H9 (cell line): ENCODE measurements at regions not wholly inside any gene's neighbourhood (a gene's known extent, or its start where the extent isn't known, plus 50 kb on each side); places are given as distances from the start of the nearest gene placed in this dataset.

Experiments used
- DNase-seq: peaks from one replicate; pipeline ENCODE4 v3.0.0-alpha.2; 2017
- H2AFZ ChIP-seq: one replicate; pipeline ENCODE4 v1.6.1; 2013; ENCODE audit warnings: mild to moderate bottlenecking, low read length, control low read depth, moderate library complexity
- H2AK5ac ChIP-seq: 2 replicates; pipeline ENCODE4 v1.6.1; 2013; ENCODE audit warnings: low read length, control low read depth, mixed read lengths; ENCODE audit not compliant: insufficient read length
- H2BK120ac ChIP-seq: one replicate; pipeline ENCODE4 v1.6.1; 2013; ENCODE audit warnings: low read depth, mild to moderate bottlenecking, low read length, control low read depth, inconsistent platforms; ENCODE audit not compliant: poor library complexity, severe bottlenecking
- H2BK12ac ChIP-seq: 2 replicates; pipeline ENCODE4 v1.6.1; 2013; ENCODE audit warnings: low read length, control low read depth, mixed read lengths, low read depth; ENCODE audit not compliant: insufficient read length
- H2BK15ac ChIP-seq: 2 replicates; pipeline ENCODE4 v1.6.1; 2013; ENCODE audit warnings: low read depth, low read length, control low read depth
- H2BK20ac ChIP-seq: one replicate; pipeline ENCODE4 v1.6.1; 2013; ENCODE audit warnings: low read depth, mild to moderate bottlenecking, low read length, control low read depth, inconsistent platforms; ENCODE audit not compliant: poor library complexity, severe bottlenecking
- H2BK5ac ChIP-seq: 2 replicates; pipeline ENCODE4 v1.6.1; 2013; ENCODE audit warnings: low read length, control low read depth, mixed read lengths; ENCODE audit not compliant: insufficient read length
- H3K14ac ChIP-seq: 2 replicates; pipeline ENCODE4 v1.6.1; 2013; ENCODE audit warnings: low read length, control low read depth; ENCODE audit not compliant: insufficient read depth
- H3K18ac ChIP-seq: 2 replicates; pipeline ENCODE4 v1.6.1; 2013; ENCODE audit warnings: low read depth, mild to moderate bottlenecking, mixed read lengths, low read length, control low read depth; ENCODE audit not compliant: insufficient read length
- H3K23ac ChIP-seq: 2 replicates; pipeline ENCODE4 v1.6.1; 2013; ENCODE audit warnings: low read length, control low read depth, mixed read lengths, low read depth; ENCODE audit not compliant: insufficient read length
- H3K23me2 ChIP-seq: 2 replicates; pipeline ENCODE4 v1.6.1; 2013; ENCODE audit warnings: low read depth, mild to moderate bottlenecking, mixed read lengths, low read length, control low read depth; ENCODE audit not compliant: insufficient read length, poor library complexity, severe bottlenecking
- H3K27ac ChIP-seq: 2 replicates; pipeline ENCODE4 v1.5.1; 2013; ENCODE audit warnings: low read length, control low read depth, mixed read lengths, low read depth; ENCODE audit not compliant: insufficient read length
- H3K27me3 ChIP-seq: 2 replicates; pipeline ENCODE4 v1.6.1; 2013; ENCODE audit warnings: low read length, control low read depth, inconsistent platforms; ENCODE audit not compliant: insufficient read depth
- H3K4ac ChIP-seq: 2 replicates; pipeline ENCODE4 v1.6.1; 2013; ENCODE audit warnings: low read depth, mild to moderate bottlenecking, control low read depth, inconsistent platforms, low read length, moderate library complexity
- H3K4me1 ChIP-seq: 2 replicates; pipeline ENCODE4 v1.6.1; 2013; ENCODE audit warnings: low read length, control low read depth, inconsistent platforms; ENCODE audit not compliant: insufficient read depth
- H3K4me2 ChIP-seq: 2 replicates; pipeline ENCODE4 v1.6.1; 2013; ENCODE audit warnings: low read length, control low read depth, mixed read lengths; ENCODE audit not compliant: insufficient read length, insufficient read depth
- H3K56ac ChIP-seq: 2 replicates; pipeline ENCODE4 v1.6.1; 2013; ENCODE audit warnings: low read depth, mild to moderate bottlenecking, mixed read lengths, low read length, control low read depth; ENCODE audit not compliant: insufficient read length
- H3K79me1 ChIP-seq: 2 replicates; pipeline ENCODE4 v1.6.1; 2013; ENCODE audit warnings: low read depth, mild to moderate bottlenecking, moderate library complexity, low read length, control low read depth, inconsistent platforms; ENCODE audit not compliant: insufficient read depth, poor library complexity, severe bottlenecking
- H3K79me2 ChIP-seq: 2 replicates; pipeline ENCODE4 v1.6.1; 2013; ENCODE audit warnings: low read length, control low read depth, inconsistent platforms; ENCODE audit not compliant: insufficient read depth
- H3K9ac ChIP-seq: 2 replicates; pipeline ENCODE4 v1.6.1; 2013; ENCODE audit warnings: low read length, control low read depth, mixed read lengths; ENCODE audit not compliant: insufficient read length; ENCODE audit errors: extremely low read depth
- H3K9me3 ChIP-seq: one replicate; pipeline ENCODE4 v1.6.1; 2013; ENCODE audit warnings: low read depth, low read length, inconsistent platforms; ENCODE audit not compliant: control insufficient read depth
- H3T11ph ChIP-seq: one replicate; pipeline ENCODE4 v1.6.1; 2013; ENCODE audit warnings: mild to moderate bottlenecking, low read length, control low read depth, inconsistent platforms
- H4K20me1 ChIP-seq: one replicate; pipeline ENCODE4 v1.6.1; 2013; ENCODE audit not compliant: control insufficient read depth, insufficient read length, insufficient read depth
- H4K5ac ChIP-seq: 2 replicates; pipeline ENCODE4 v1.6.1; 2013; ENCODE audit warnings: low read depth, mild to moderate bottlenecking, mixed read lengths, low read length, control low read depth; ENCODE audit not compliant: insufficient read length
- H4K8ac ChIP-seq: replicated peaks from 2 replicates; pipeline ENCODE4 v1.6.1; 2013; ENCODE audit warnings: low read length, control low read depth, mixed read lengths, low read depth; ENCODE audit not compliant: insufficient read length
- H4K91ac ChIP-seq: 2 replicates; pipeline ENCODE4 v1.6.1; 2013; ENCODE audit warnings: low read depth, mild to moderate bottlenecking, moderate library complexity, mixed read lengths, low read length, control low read depth; ENCODE audit not compliant: insufficient read length
- H3K27ac Mint-ChIP-seq, 3 experiments: 2 replicates in 2 of 3; 3 replicates in 1 of 3; pipeline ENCODE4 v1.8.0; 2020 to 2021; ENCODE audit warnings: mixed read lengths in 3 of 3, mild to moderate bottlenecking in 1 of 3, moderate library complexity in 1 of 3
- H3K27me3 Mint-ChIP-seq: 2 replicates; pipeline ENCODE4 v1.8.0; 2021; ENCODE audit warnings: low read depth, mild to moderate bottlenecking, moderate library complexity, mixed read lengths
- H3K36me3 Mint-ChIP-seq, 3 experiments: 2 replicates in 2 of 3; 3 replicates in 1 of 3; pipeline ENCODE4 v1.8.0; 2020 to 2021; ENCODE audit warnings: low read depth in 3 of 3, mixed read lengths in 3 of 3; ENCODE audit not compliant: insufficient read depth in 1 of 3
- H3K4me1 Mint-ChIP-seq, 2 experiments: 2 replicates each; pipeline ENCODE4 v1.8.0; 2020; ENCODE audit warnings: mixed read lengths in 2 of 2
- H3K4me3 Mint-ChIP-seq, 2 experiments: 2 replicates in 1 of 2; 3 replicates in 1 of 2; pipeline ENCODE4 v1.8.0; 2020 to 2021; ENCODE audit warnings: mild to moderate bottlenecking in 2 of 2, mixed read lengths in 2 of 2, moderate library complexity in 1 of 2
- H3K9me3 Mint-ChIP-seq, 2 experiments: 2 replicates in 1 of 2; 3 replicates in 1 of 2; pipeline ENCODE4 v1.8.0; 2020; ENCODE audit warnings: mild to moderate bottlenecking in 2 of 2, mixed read lengths in 2 of 2, moderate library complexity in 1 of 2
- WGBS: extraction: QIAGEN DNeasy Blood & Tissue Kit; methylation state at CpG from one replicate; pipeline ENCODE4 v1.1.7; 2013; ENCODE audit warnings: missing lambda C conversion rate, low lambda C conversion rate, mixed read lengths; ENCODE audit not compliant: insufficient read length; ENCODE audit errors: extremely low coverage; 5-methylcytosine and 5-hydroxymethylcytosine counted together
- TF ChIP-seq, protein P1 (sequence below): fragments of 200-600 bp; sonication (generic); conservative IDR thresholded peaks from 3 replicates; pipeline ENCODE4 v1.8.0; 2021; ENCODE audit warnings: antibody characterized with exemption, mild to moderate bottlenecking

DNA sequence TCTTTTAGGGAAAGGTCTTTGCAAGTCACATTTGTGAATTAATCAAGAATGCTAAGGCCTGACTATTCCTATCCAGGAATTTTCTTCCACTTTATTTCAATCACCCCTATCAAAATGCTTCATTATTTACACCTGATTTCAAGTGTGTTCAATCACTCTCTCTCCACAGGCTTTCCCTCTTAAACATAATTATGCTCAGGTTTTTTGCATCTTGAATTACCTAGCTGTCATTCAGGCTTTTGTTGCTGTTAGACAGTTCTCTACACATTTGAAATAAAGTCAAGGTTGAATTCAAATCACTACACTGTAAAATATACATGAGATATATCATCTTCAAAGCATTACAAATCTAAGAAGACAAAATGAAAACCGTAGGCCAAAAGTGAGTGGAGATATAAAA lies 941.3 kb upstream of the SLITRK1 start:
- Mint-ChIP-seq H3K4me1 (peaks cover 2 to 4% of the 10 kb centered on the region in 2 experiments; a peak in 2 of 4 replicates), H3K36me3 (no peaks in the 10 kb centered on the region; a peak in 1 of 7 replicates), H3K9me3 (peaks cover 0 to 2% of the 10 kb centered on the region in 2 experiments; a peak in 2 of 5 replicates), H3K4me3 (no peak overlapping the region), H3K27me3 (no peaks in the 10 kb centered on the region), H3K27ac (no peak overlapping the region)
- Histone ChIP-seq H4K91ac (no peak overlapping the region), H2AFZ (no peak overlapping the region), H3K79me2 (no peaks in the 10 kb centered on the region), H3K4me2 (no peak overlapping the region), H3K56ac (no peak overlapping the region), H3K27ac (no peak overlapping the region), H4K5ac (no peak overlapping the region), H2BK12ac (no peak overlapping the region), H3K14ac (no peak overlapping the region), H3K23me2 (no peaks in the 10 kb centered on the region), H3K9me3 (no peaks in the 10 kb centered on the region), H2BK15ac (no peak overlapping the region), H4K8ac (no peak overlapping the region), H3K27me3 (no peaks in the 10 kb centered on the region), H2AK5ac (no peak overlapping the region), H3K23ac (no peak overlapping the region), H3K9ac (no peak overlapping the region), H3K4me1 (no peaks in the 10 kb centered on the region), H2BK120ac (no peak overlapping the region), H4K20me1 (no peaks in the 10 kb centered on the region), H3T11ph (no peak overlapping the region), H3K18ac (no peak overlapping the region), H3K4ac (no peak overlapping the region), H3K79me1 (no peaks in the 10 kb centered on the region), H2BK20ac (no peak overlapping the region), H2BK5ac (no peak overlapping the region)
- TF ChIP-seq, protein P1, sequence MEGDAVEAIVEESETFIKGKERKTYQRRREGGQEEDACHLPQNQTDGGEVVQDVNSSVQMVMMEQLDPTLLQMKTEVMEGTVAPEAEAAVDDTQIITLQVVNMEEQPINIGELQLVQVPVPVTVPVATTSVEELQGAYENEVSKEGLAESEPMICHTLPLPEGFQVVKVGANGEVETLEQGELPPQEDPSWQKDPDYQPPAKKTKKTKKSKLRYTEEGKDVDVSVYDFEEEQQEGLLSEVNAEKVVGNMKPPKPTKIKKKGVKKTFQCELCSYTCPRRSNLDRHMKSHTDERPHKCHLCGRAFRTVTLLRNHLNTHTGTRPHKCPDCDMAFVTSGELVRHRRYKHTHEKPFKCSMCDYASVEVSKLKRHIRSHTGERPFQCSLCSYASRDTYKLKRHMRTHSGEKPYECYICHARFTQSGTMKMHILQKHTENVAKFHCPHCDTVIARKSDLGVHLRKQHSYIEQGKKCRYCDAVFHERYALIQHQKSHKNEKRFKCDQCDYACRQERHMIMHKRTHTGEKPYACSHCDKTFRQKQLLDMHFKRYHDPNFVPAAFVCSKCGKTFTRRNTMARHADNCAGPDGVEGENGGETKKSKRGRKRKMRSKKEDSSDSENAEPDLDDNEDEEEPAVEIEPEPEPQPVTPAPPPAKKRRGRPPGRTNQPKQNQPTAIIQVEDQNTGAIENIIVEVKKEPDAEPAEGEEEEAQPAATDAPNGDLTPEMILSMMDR: no peak
- no peak for DNase-seq
- no CpG with 5 or more reads among the region's 1 CpG for WGBS
